SU-DHL-6 (cell line): ENCODE measurements at regions not wholly inside any gene's neighbourhood (a gene's known extent, or its start where the extent isn't known, plus 50 kb on each side); places are given as distances from the start of the nearest gene placed in this dataset.
"Not testable (repeated sequence)": the region's sequence is repeated elsewhere in the genome, so short reads cannot be mapped to it uniquely, and the experiment has no call there.

ENCODE experiments used
- H2AFZ ChIP-seq: fragments of 200-600 bp; sonication (generic); 2 replicates; pipeline ENCODE4 v1.6.1; 2014; ENCODE audit warnings: low read depth, mild to moderate bottlenecking, moderate library complexity, mixed read lengths, antibody characterized with exemption, low read length; ENCODE audit not compliant: severe bottlenecking
- H3F3A ChIP-seq: fragments of 200-600 bp; shearing (Covaris generic); 2 replicates; pipeline ENCODE4 v1.6.0; 2016; ENCODE audit warnings: antibody characterized with exemption, mild to moderate bottlenecking; ENCODE audit not compliant: insufficient read depth
- H3K27ac ChIP-seq: fragments of 200-600 bp; sonication (generic); 2 replicates; pipeline ENCODE4 v1.5.1; 2016; ENCODE audit warnings: low read depth, mild to moderate bottlenecking, low read length, moderate library complexity, mixed read lengths
- H3K27me3 ChIP-seq: fragments of 200-600 bp; sonication (generic), shearing (Covaris generic); 2 replicates; pipeline ENCODE4 v1.6.0; 2014; ENCODE audit warnings: mild to moderate bottlenecking, low read length
- H3K36me3 ChIP-seq: fragments of 200-600 bp; sonication (generic); 2 replicates; pipeline ENCODE4 v1.6.1; 2014; ENCODE audit warnings: mild to moderate bottlenecking, low read length, mixed read lengths
- H3K4me2 ChIP-seq: fragments of 300-600, 200-600 bp; shearing (Covaris generic), sonication (generic); 2 replicates; pipeline ENCODE4 v1.6.0; 2014; ENCODE audit warnings: low read length, low read depth, mild to moderate bottlenecking; ENCODE audit not compliant: poor library complexity, severe bottlenecking
- H3K4me3 ChIP-seq: fragments of 200-600 bp; sonication (generic); 2 replicates; pipeline ENCODE4 v1.5.1; 2014; ENCODE audit warnings: antibody characterized with exemption, low read length, mild to moderate bottlenecking, mixed read lengths; ENCODE audit not compliant: insufficient read depth, poor library complexity, severe bottlenecking
- H3K79me2 ChIP-seq: fragments of 200-600 bp; sonication (generic); 2 replicates; pipeline ENCODE4 v1.6.1; 2014; ENCODE audit warnings: mild to moderate bottlenecking, low read length, moderate library complexity; ENCODE audit not compliant: insufficient read depth
- H3K9ac ChIP-seq: fragments of 200-600 bp; sonication (generic); 2 replicates; pipeline ENCODE4 v1.7.0; 2014; ENCODE audit warnings: mild to moderate bottlenecking, low read length
- H3K9me2 ChIP-seq: fragments of 200-600 bp; sonication (generic); replicated peaks from 2 replicates; pipeline ENCODE4 v1.6.1; 2014; ENCODE audit warnings: low read length; ENCODE audit not compliant: insufficient read depth
- H3K9me3 ChIP-seq: fragments of 200-600 bp; sonication (generic); 2 replicates; pipeline ENCODE4 v1.6.1; 2014; ENCODE audit warnings: low read length, mixed read lengths; ENCODE audit not compliant: insufficient read depth
- H4K20me1 ChIP-seq: fragments of 200-600 bp; sonication (generic); 2 replicates; pipeline ENCODE4 v1.6.1; 2014; ENCODE audit warnings: low read depth, mild to moderate bottlenecking, antibody characterized with exemption, low read length, moderate library complexity, mixed read lengths
- EZH2phosphoT487 ChIP-seq: fragments of 200-600 bp; sonication (generic), shearing (Covaris generic); conservative IDR thresholded peaks from 2 replicates; pipeline ENCODE4 v1.6.1; 2018; ENCODE audit warnings: mild to moderate bottlenecking, antibody characterized with exemption, low read length, moderate library complexity, mixed read lengths
- TF ChIP-seq, protein P1 (sequence below): fragments of 200-600 bp; sonication (generic); IDR thresholded peaks from one replicate; pipeline ENCODE4 v1.5.1; 2017; ENCODE audit warnings: antibody characterized with exemption, mild to moderate bottlenecking, low read length, moderate library complexity; ENCODE audit not compliant: insufficient read depth, poor library complexity, severe bottlenecking

GRCh38 chr3:20736287-20736852 lies 550.4 kb upstream of the SGO1 start:
- H3K27me3 ChIP-seq: no peaks in the 10 kb centered on the region
- H3K9me2 ChIP-seq: no peaks in the 10 kb centered on the region
- H2AFZ ChIP-seq: no peak overlapping the region
- TF ChIP-seq, protein P1, sequence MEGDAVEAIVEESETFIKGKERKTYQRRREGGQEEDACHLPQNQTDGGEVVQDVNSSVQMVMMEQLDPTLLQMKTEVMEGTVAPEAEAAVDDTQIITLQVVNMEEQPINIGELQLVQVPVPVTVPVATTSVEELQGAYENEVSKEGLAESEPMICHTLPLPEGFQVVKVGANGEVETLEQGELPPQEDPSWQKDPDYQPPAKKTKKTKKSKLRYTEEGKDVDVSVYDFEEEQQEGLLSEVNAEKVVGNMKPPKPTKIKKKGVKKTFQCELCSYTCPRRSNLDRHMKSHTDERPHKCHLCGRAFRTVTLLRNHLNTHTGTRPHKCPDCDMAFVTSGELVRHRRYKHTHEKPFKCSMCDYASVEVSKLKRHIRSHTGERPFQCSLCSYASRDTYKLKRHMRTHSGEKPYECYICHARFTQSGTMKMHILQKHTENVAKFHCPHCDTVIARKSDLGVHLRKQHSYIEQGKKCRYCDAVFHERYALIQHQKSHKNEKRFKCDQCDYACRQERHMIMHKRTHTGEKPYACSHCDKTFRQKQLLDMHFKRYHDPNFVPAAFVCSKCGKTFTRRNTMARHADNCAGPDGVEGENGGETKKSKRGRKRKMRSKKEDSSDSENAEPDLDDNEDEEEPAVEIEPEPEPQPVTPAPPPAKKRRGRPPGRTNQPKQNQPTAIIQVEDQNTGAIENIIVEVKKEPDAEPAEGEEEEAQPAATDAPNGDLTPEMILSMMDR: no peak
- no peak for TF ChIP-seq EZH2phosphoT487
- H3K36me3 ChIP-seq: no peaks in the 10 kb centered on the region
- H3K4me2 ChIP-seq: no peak overlapping the region
- no peaks in the 10 kb centered on the region for H3F3A ChIP-seq
- no peak overlapping the region for H3K27ac ChIP-seq
- H3K79me2 ChIP-seq: no peaks in the 10 kb centered on the region
- H3K9me3 ChIP-seq: no peaks in the 10 kb centered on the region
- no peak overlapping the region for H3K4me3 ChIP-seq
- H3K9ac ChIP-seq: no peak overlapping the region
- H4K20me1 ChIP-seq: no peaks in the 10 kb centered on the region

DNA sequence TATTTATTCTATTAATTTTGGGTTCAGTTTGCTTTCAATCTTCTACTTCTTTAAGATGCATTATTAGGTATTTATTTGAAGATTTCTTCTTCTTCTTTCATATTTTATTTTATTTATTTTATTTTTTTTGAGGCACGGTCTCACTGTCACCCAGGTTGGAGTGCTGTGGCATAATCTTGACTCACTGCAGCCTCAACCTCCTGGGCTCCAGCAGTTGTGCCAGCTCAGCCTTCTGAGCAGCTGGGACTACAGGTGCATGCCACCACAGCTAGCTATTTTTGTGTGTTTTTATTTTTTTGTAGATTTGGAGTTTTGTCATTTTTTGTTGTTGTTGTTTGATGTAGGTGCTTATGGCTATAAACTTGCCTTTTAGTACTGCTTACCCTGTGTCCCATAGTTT lies 543.2 kb upstream of the SGO1 start:
- H3K9ac ChIP-seq: no peak overlapping the region
- H3K36me3 ChIP-seq: no peaks in the 10 kb centered on the region
- no peaks in the 10 kb centered on the region for H3K27me3 ChIP-seq
- H3K27ac ChIP-seq: no peak overlapping the region
- no peak overlapping the region for H2AFZ ChIP-seq
- no peaks in the 10 kb centered on the region for H4K20me1 ChIP-seq
- no peaks in the 10 kb centered on the region for H3K79me2 ChIP-seq
- no peaks in the 10 kb centered on the region for H3F3A ChIP-seq
- H3K9me2 ChIP-seq: no peaks in the 10 kb centered on the region
- TF ChIP-seq, protein P1: no peak
- no peaks in the 10 kb centered on the region for H3K9me3 ChIP-seq
- no peak overlapping the region for H3K4me2 ChIP-seq
- no peak overlapping the region for H3K4me3 ChIP-seq

- Histone ChIP-seq H3K9me3 (no peaks in the 10 kb centered on the region), H2AFZ (no peak overlapping the region), H3K27ac (no peak overlapping the region), H3K9me2 (no peaks in the 10 kb centered on the region), H4K20me1 (no peaks in the 10 kb centered on the region), H3F3A (no peaks in the 10 kb centered on the region), H3K4me2 (no peak overlapping the region), H3K27me3 (no peaks in the 10 kb centered on the region), H3K9ac (no peak overlapping the region), H3K4me3 (no peak overlapping the region), H3K79me2 (no peaks in the 10 kb centered on the region), H3K36me3 (no peaks in the 10 kb centered on the region)
- TF ChIP-seq, protein P1: no peak
- TF ChIP-seq EZH2phosphoT487: no peak
Observed at GRCh38 chr3:20726786-20727185, 540.8 kb upstream of the SGO1 start.

GRCh38 chr3:20724241-20724640 lies 538.2 kb upstream of the SGO1 start:
- Histone ChIP-seq H3F3A (no peaks in the 10 kb centered on the region), H4K20me1 (no peaks in the 10 kb centered on the region), H3K27ac (no peak overlapping the region), H3K27me3 (no peaks in the 10 kb centered on the region), H3K9me3 (no peaks in the 10 kb centered on the region), H3K79me2 (no peaks in the 10 kb centered on the region), H3K4me2 (no peak overlapping the region), H3K4me3 (no peak overlapping the region), H3K36me3 (no peaks in the 10 kb centered on the region), H3K9ac (no peak overlapping the region), H2AFZ (no peak overlapping the region), H3K9me2 (no peaks in the 10 kb centered on the region)
- TF ChIP-seq, protein P1: no peak
- TF ChIP-seq EZH2phosphoT487: no peak

DNA sequence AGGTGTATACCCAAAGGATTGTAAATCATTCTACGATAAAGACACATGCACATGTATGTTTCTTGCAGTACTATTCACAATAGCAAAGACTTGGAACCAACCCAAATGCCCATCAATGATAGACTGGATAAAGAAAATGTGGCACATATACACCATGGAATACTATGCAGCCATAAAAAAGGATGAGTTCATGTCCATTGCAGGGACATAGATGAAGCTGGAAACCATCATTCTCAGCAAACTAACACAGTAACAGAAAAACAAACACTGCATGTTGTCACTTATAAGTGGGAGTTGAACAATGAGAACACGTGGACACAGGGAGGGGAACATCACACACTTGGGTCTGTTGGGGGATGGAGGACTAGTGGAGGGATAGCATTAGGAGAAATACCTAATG lies 530.4 kb upstream of the SGO1 start:
- not testable (repeated sequence) for H3K9me3 ChIP-seq, H3K4me2 ChIP-seq, H2AFZ ChIP-seq, H3K9me2 ChIP-seq, H3K4me3 ChIP-seq, H3K79me2 ChIP-seq, H3K27me3 ChIP-seq, H3F3A ChIP-seq, H3K27ac ChIP-seq, H3K36me3 ChIP-seq, H4K20me1 ChIP-seq, H3K9ac ChIP-seq
